Endothelial cell (in vitro differentiated cells): ENCODE measurements at regions not wholly inside any gene's neighbourhood (a gene's known extent, or its start where the extent isn't known, plus 50 kb on each side); places are given as distances from the start of the nearest gene placed in this dataset.

ENCODE experiments used
- DNase-seq: peaks from one replicate; pipeline ENCODE4 v3.0.0; 2021; ENCODE audit warnings: low spot score
- H3K27ac Mint-ChIP-seq: one replicate; pipeline ENCODE4 v1.8.0; 2021; ENCODE audit warnings: mixed read lengths, inconsistent platforms; ENCODE audit not compliant: unreplicated experiment
- H3K27me3 Mint-ChIP-seq: one replicate; pipeline ENCODE4 v1.8.0; 2021; ENCODE audit warnings: mild to moderate bottlenecking, moderate library complexity, mixed read lengths, inconsistent platforms; ENCODE audit not compliant: unreplicated experiment
- H3K36me3 Mint-ChIP-seq: one replicate; pipeline ENCODE4 v1.8.0; 2021; ENCODE audit warnings: mild to moderate bottlenecking, low read depth, mixed read lengths, inconsistent platforms; ENCODE audit not compliant: unreplicated experiment
- H3K4me1 Mint-ChIP-seq: one replicate; pipeline ENCODE4 v1.8.0; 2021; ENCODE audit warnings: mild to moderate bottlenecking, mixed read lengths, inconsistent platforms; ENCODE audit not compliant: unreplicated experiment
- H3K4me3 Mint-ChIP-seq: one replicate; pipeline ENCODE4 v1.8.0; 2021; ENCODE audit warnings: mild to moderate bottlenecking, mixed read lengths, inconsistent platforms; ENCODE audit not compliant: unreplicated experiment
- H3K9me3 Mint-ChIP-seq: one replicate; pipeline ENCODE4 v1.8.0; 2021; ENCODE audit warnings: mixed read lengths, inconsistent platforms; ENCODE audit not compliant: unreplicated experiment
- CTCF ChIP-seq: fragments of 200-600 bp; sonication (generic); IDR thresholded peaks from one replicate; pipeline ENCODE4 v1.5.0; 2021; ENCODE audit warnings: antibody characterized with exemption; ENCODE audit not compliant: unreplicated experiment

GRCh38 chr12:90833228-90833627, 121.7 kb downstream of the CCER1 start:
- DNase-seq: no peak
- no peak for TF ChIP-seq CTCF
- Mint-ChIP-seq H3K9me3 (no peaks in the 10 kb centered on the region), H3K27ac (no peak overlapping the region), H3K36me3 (no peaks in the 10 kb centered on the region), H3K4me1 (peaks cover 16% of the 10 kb centered on the region), H3K4me3 (no peak overlapping the region), H3K27me3 (no peaks in the 10 kb centered on the region)

GRCh38 chr12:90832427-90832826, 122.5 kb downstream of the CCER1 start:
- H3K36me3 Mint-ChIP-seq: no peaks in the 10 kb centered on the region
- no peaks in the 10 kb centered on the region for H3K27me3 Mint-ChIP-seq
- TF ChIP-seq CTCF: no peak
- peaks cover 16% of the 10 kb centered on the region for H3K4me1 Mint-ChIP-seq
- no peak overlapping the region for H3K4me3 Mint-ChIP-seq
- no peak for DNase-seq
- H3K9me3 Mint-ChIP-seq: no peaks in the 10 kb centered on the region
- no peak overlapping the region for H3K27ac Mint-ChIP-seq

- no peak for TF ChIP-seq CTCF
- Mint-ChIP-seq H3K27me3 (no peaks in the 10 kb centered on the region), H3K36me3 (no peaks in the 10 kb centered on the region), H3K9me3 (no peaks in the 10 kb centered on the region), H3K27ac (no peak overlapping the region), H3K4me1 (peaks cover 16% of the 10 kb centered on the region), H3K4me3 (no peak overlapping the region)
- DNase-seq: no peak
Observed at GRCh38 chr12:90831712-90832111, 123.3 kb downstream of the CCER1 start.

GRCh38 chr12:90829044-90829443, 125.9 kb downstream of the CCER1 start:
- no peak for TF ChIP-seq CTCF
- Mint-ChIP-seq H3K36me3 (no peaks in the 10 kb centered on the region), H3K9me3 (no peaks in the 10 kb centered on the region), H3K4me3 (no peak overlapping the region), H3K27ac (no peak overlapping the region), H3K27me3 (no peaks in the 10 kb centered on the region), H3K4me1 (peaks cover 16% of the 10 kb centered on the region)
- no peak for DNase-seq

- H3K27ac Mint-ChIP-seq: no peak overlapping the region
- TF ChIP-seq CTCF: no peak
- H3K4me1 Mint-ChIP-seq: peaks cover 16% of the 10 kb centered on the region
- H3K27me3 Mint-ChIP-seq: no peaks in the 10 kb centered on the region
- DNase-seq: no peak
- H3K9me3 Mint-ChIP-seq: no peaks in the 10 kb centered on the region
- no peak overlapping the region for H3K4me3 Mint-ChIP-seq
- no peaks in the 10 kb centered on the region for H3K36me3 Mint-ChIP-seq
Observed at GRCh38 chr12:90828621-90829020, 126.4 kb downstream of the CCER1 start.
